Liver (tissue), 8 donors: ENCODE measurements at regions not wholly inside any gene's neighbourhood (a gene's known extent, or its start where the extent isn't known, plus 50 kb on each side); places are given as distances from the start of the nearest gene placed in this dataset.

Experiments
- DNase-seq: peaks from one replicate; pipeline ENCODE4 v3.0.0-alpha.2; 2017; ENCODE audit warnings: low spot score
- H3K27ac ChIP-seq, 2 donors: one replicate each; pipeline ENCODE4 v1.7.0; 2013; ENCODE audit warnings: inconsistent platforms in 2 of 2, low read length in 2 of 2, control low read depth in 1 of 2, low read depth in 1 of 2, mild to moderate bottlenecking in 1 of 2
- H3K27me3 ChIP-seq, 4 donors: one replicate each; pipeline versions ENCODE4 v1.6.1 to v1.7.0; 2013; ENCODE audit warnings: low read length in 3 of 4, inconsistent platforms in 1 of 4, mild to moderate bottlenecking in 1 of 4, moderate library complexity in 1 of 4; ENCODE audit not compliant: control insufficient read depth in 4 of 4, insufficient read depth in 4 of 4
- H3K36me3 ChIP-seq, 4 donors: one replicate each; pipeline versions ENCODE4 v1.6.1 to v1.7.0; 2013; ENCODE audit warnings: low read length in 3 of 4, mild to moderate bottlenecking in 3 of 4, low read depth in 1 of 4, moderate library complexity in 1 of 4; ENCODE audit not compliant: control insufficient read depth in 4 of 4, insufficient read depth in 3 of 4
- H3K4me1 ChIP-seq, 4 donors: one replicate each; pipeline versions ENCODE4 v1.6.1 to v1.7.0; 2013; ENCODE audit warnings: low read length in 3 of 4, mild to moderate bottlenecking in 3 of 4, moderate library complexity in 1 of 4; ENCODE audit not compliant: control insufficient read depth in 4 of 4, insufficient read depth in 4 of 4
- H3K4me3 ChIP-seq, 3 donors: one replicate each; pipeline versions ENCODE4 v1.6.1 to v1.7.0; 2013; ENCODE audit warnings: low read length in 3 of 3, control low read depth in 1 of 3, low read depth in 1 of 3, mild to moderate bottlenecking in 1 of 3
- H3K9ac ChIP-seq, 2 donors: one replicate each; pipeline ENCODE4 v1.7.0; 2013; ENCODE audit warnings: low read length in 2 of 2, mild to moderate bottlenecking in 2 of 2, moderate library complexity in 2 of 2, control low read depth in 1 of 2, low read depth in 1 of 2
- H3K9me3 ChIP-seq, 4 donors: one replicate each; pipeline versions ENCODE4 v1.6.1 to v1.7.0; 2013; ENCODE audit warnings: low read length in 3 of 4; ENCODE audit not compliant: control insufficient read depth in 4 of 4
- EGR1 ChIP-seq, 2 donors: IDR thresholded peaks; 2 replicates each; pipeline ENCODE4 v1.6.1; 2016 to 2018; ENCODE audit warnings: antibody characterized with exemption in 2 of 2, low read depth in 2 of 2
- FOXA1 ChIP-seq: IDR thresholded peaks from 2 replicates; pipeline ENCODE4 v1.6.1; 2016; ENCODE audit warnings: antibody characterized with exemption
- FOXA2 ChIP-seq: IDR thresholded peaks from 2 replicates; pipeline ENCODE4 v1.6.1; 2016; ENCODE audit warnings: antibody characterized with exemption
- GABPA ChIP-seq, 2 donors: IDR thresholded peaks in 1 of 2; conservative IDR thresholded peaks in 1 of 2; 2 replicates each; pipeline ENCODE4 v1.6.1; 2016; ENCODE audit warnings: antibody characterized with exemption in 2 of 2, mild to moderate bottlenecking in 1 of 2, moderate library complexity in 1 of 2
- HNF4A ChIP-seq, 2 donors: conservative IDR thresholded peaks; 2 replicates each; pipeline ENCODE4 v1.6.1; 2016; ENCODE audit warnings: antibody characterized with exemption in 2 of 2, mild to moderate bottlenecking in 2 of 2
- HNF4G ChIP-seq: IDR thresholded peaks from 2 replicates; pipeline ENCODE4 v1.6.1; 2016; ENCODE audit warnings: antibody characterized with exemption
- JUND ChIP-seq, 2 donors: IDR thresholded peaks; 2 replicates each; pipeline ENCODE4 v1.6.1; 2016; ENCODE audit warnings: antibody characterized with exemption in 2 of 2
- NR2F2 ChIP-seq: IDR thresholded peaks from 2 replicates; pipeline ENCODE4 v1.6.1; 2016; ENCODE audit warnings: antibody characterized with exemption
- RAD21 ChIP-seq, 2 donors: IDR thresholded peaks; 2 replicates each; pipeline ENCODE4 v1.6.1; 2016; ENCODE audit warnings: antibody characterized with exemption in 2 of 2, mild to moderate bottlenecking in 2 of 2
- RXRA ChIP-seq, 2 donors: IDR thresholded peaks; 2 replicates each; pipeline ENCODE4 v1.6.1; 2017 to 2018; ENCODE audit warnings: antibody characterized with exemption in 2 of 2, mild to moderate bottlenecking in 1 of 2
- SP1 ChIP-seq: IDR thresholded peaks from 2 replicates; pipeline ENCODE4 v1.6.1; 2018; ENCODE audit warnings: antibody characterized with exemption, mild to moderate bottlenecking
- TAF1 ChIP-seq: conservative IDR thresholded peaks from 2 replicates; pipeline ENCODE4 v1.6.1; 2016; ENCODE audit warnings: antibody characterized with exemption, mild to moderate bottlenecking
- YY1 ChIP-seq: IDR thresholded peaks from 2 replicates; pipeline ENCODE4 v1.6.1; 2016; ENCODE audit warnings: antibody characterized with exemption, mild to moderate bottlenecking
- WGBS: extraction: QIAGEN DNeasy Blood & Tissue Kit; methylation state at CpG from one replicate; pipeline ENCODE4 v1.1.7; 2013; 5-methylcytosine and 5-hydroxymethylcytosine counted together
- TF ChIP-seq, protein P1 (sequence below): IDR thresholded peaks from 2 replicates; pipeline ENCODE4 v1.6.1; 2016; ENCODE audit warnings: antibody characterized with exemption
- TF ChIP-seq, protein P2 (sequence below): fragments of 150-350 bp; IDR thresholded peaks from 2 replicates; pipeline ENCODE4 v1.5.1; 2017; ENCODE audit warnings: improper control_type of control experiment, low read depth, low read length; ENCODE audit not compliant: missing input control
- TF ChIP-seq, protein P3 (sequence below): IDR thresholded peaks from 2 replicates; pipeline ENCODE4 v1.6.1; 2016; ENCODE audit warnings: antibody characterized with exemption
- TF ChIP-seq, protein P4 (sequence below): IDR thresholded peaks from 2 replicates; pipeline ENCODE4 v1.6.1; 2016; ENCODE audit warnings: antibody characterized with exemption, mild to moderate bottlenecking
- TF ChIP-seq, protein P5 (sequence below): IDR thresholded peaks from 2 replicates; pipeline ENCODE4 v1.6.1; 2016; ENCODE audit warnings: antibody characterized with exemption
- donor health status: healthy.
- donor health status: healthy.
- donor health status: healthy.
- donor health status: healthy.
- donor health status: healthy.

DNA sequence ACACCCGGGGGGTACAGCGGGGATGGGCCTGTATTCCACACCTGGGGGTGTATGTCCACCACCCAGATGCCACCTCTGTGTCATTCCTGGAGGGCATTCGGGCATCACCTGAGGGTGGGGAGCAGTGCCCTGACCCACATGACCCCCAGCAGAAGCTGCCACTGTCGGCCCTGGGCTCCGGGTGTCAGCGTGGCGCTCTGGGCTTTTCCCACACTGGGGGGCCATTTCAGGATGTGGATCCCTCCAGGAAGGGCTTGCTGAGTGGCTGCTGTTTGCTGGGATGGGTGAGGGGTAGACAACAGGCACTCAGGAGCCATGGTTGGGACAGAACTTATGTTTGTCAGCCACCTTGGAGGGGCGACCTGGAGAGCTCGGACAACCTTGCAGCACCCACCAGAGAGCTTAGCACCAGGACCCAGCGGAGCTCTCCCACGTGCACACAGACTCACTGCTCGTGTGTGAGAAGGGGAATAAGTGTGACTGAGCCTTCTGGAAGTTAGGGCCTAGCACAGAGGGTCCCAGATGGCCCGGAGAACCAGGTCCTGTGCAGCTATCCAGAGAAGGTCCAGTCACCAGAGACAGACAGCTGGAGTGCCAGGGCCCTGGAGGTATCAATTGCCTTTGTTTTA lies 102.7 kb downstream of the METRNL start:
- Histone ChIP-seq H3K27me3 (no peaks in the 10 kb centered on the region), H3K9ac (no peak overlapping the region), H3K4me3 (no peak overlapping the region), H3K4me1 (no peaks in the 10 kb centered on the region), H3K9me3 (no peaks in the 10 kb centered on the region), H3K36me3 (no peaks in the 10 kb centered on the region), H3K27ac (no peak overlapping the region)
- DNase-seq = peak; percentile 23
- 93% methylated on average over 13 of the region's 13 CpGs for WGBS
- TF ChIP-seq GABPA (IDR thresholded peaks at IDR 0.05 in 1 of 2, conservative IDR thresholded peaks at IDR 0.05 in 1 of 2) = no peak
- TF ChIP-seq TAF1 = no peak
- no peak for TF ChIP-seq RXRA (IDR thresholded peaks at IDR 0.05)
- no peak for TF ChIP-seq YY1
- no peak for TF ChIP-seq HNF4G
- no peak for TF ChIP-seq SP1
- TF ChIP-seq, protein P1, sequence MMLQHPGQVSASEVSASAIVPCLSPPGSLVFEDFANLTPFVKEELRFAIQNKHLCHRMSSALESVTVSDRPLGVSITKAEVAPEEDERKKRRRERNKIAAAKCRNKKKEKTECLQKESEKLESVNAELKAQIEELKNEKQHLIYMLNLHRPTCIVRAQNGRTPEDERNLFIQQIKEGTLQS = no peak
- no peak for TF ChIP-seq FOXA2
- TF ChIP-seq, protein P2, sequence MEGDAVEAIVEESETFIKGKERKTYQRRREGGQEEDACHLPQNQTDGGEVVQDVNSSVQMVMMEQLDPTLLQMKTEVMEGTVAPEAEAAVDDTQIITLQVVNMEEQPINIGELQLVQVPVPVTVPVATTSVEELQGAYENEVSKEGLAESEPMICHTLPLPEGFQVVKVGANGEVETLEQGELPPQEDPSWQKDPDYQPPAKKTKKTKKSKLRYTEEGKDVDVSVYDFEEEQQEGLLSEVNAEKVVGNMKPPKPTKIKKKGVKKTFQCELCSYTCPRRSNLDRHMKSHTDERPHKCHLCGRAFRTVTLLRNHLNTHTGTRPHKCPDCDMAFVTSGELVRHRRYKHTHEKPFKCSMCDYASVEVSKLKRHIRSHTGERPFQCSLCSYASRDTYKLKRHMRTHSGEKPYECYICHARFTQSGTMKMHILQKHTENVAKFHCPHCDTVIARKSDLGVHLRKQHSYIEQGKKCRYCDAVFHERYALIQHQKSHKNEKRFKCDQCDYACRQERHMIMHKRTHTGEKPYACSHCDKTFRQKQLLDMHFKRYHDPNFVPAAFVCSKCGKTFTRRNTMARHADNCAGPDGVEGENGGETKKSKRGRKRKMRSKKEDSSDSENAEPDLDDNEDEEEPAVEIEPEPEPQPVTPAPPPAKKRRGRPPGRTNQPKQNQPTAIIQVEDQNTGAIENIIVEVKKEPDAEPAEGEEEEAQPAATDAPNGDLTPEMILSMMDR = no peak
- TF ChIP-seq EGR1 (IDR thresholded peaks at IDR 0.05; ENCODE audit: low read depth in 2 of 2) = no peak
- TF ChIP-seq, protein P3, sequence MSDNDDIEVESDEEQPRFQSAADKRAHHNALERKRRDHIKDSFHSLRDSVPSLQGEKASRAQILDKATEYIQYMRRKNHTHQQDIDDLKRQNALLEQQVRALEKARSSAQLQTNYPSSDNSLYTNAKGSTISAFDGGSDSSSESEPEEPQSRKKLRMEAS = no peak
- TF ChIP-seq, protein P4, sequence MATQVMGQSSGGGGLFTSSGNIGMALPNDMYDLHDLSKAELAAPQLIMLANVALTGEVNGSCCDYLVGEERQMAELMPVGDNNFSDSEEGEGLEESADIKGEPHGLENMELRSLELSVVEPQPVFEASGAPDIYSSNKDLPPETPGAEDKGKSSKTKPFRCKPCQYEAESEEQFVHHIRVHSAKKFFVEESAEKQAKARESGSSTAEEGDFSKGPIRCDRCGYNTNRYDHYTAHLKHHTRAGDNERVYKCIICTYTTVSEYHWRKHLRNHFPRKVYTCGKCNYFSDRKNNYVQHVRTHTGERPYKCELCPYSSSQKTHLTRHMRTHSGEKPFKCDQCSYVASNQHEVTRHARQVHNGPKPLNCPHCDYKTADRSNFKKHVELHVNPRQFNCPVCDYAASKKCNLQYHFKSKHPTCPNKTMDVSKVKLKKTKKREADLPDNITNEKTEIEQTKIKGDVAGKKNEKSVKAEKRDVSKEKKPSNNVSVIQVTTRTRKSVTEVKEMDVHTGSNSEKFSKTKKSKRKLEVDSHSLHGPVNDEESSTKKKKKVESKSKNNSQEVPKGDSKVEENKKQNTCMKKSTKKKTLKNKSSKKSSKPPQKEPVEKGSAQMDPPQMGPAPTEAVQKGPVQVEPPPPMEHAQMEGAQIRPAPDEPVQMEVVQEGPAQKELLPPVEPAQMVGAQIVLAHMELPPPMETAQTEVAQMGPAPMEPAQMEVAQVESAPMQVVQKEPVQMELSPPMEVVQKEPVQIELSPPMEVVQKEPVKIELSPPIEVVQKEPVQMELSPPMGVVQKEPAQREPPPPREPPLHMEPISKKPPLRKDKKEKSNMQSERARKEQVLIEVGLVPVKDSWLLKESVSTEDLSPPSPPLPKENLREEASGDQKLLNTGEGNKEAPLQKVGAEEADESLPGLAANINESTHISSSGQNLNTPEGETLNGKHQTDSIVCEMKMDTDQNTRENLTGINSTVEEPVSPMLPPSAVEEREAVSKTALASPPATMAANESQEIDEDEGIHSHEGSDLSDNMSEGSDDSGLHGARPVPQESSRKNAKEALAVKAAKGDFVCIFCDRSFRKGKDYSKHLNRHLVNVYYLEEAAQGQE = no peak
- TF ChIP-seq FOXA1 = no peak
- no peak for TF ChIP-seq HNF4A (conservative IDR thresholded peaks at IDR 0.05)
- no peak for TF ChIP-seq NR2F2
- TF ChIP-seq, protein P5, sequence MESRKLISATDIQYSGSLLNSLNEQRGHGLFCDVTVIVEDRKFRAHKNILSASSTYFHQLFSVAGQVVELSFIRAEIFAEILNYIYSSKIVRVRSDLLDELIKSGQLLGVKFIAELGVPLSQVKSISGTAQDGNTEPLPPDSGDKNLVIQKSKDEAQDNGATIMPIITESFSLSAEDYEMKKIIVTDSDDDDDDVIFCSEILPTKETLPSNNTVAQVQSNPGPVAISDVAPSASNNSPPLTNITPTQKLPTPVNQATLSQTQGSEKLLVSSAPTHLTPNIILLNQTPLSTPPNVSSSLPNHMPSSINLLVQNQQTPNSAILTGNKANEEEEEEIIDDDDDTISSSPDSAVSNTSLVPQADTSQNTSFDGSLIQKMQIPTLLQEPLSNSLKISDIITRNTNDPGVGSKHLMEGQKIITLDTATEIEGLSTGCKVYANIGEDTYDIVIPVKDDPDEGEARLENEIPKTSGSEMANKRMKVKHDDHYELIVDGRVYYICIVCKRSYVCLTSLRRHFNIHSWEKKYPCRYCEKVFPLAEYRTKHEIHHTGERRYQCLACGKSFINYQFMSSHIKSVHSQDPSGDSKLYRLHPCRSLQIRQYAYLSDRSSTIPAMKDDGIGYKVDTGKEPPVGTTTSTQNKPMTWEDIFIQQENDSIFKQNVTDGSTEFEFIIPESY = no peak
- TF ChIP-seq RAD21 (IDR thresholded peaks at IDR 0.05) = no peak
- no peak for TF ChIP-seq JUND (IDR thresholded peaks at IDR 0.05)
